Neural progenitor cell (in vitro differentiated cells): ENCODE measurements at regions not wholly inside any gene's neighbourhood (a gene's known extent, or its start where the extent isn't known, plus 50 kb on each side); places are given as distances from the start of the nearest gene placed in this dataset.

Experiments used
- DNase-seq: peaks from one replicate; pipeline ENCODE4 v3.0.0-alpha.2; 2016; ENCODE audit warnings: low spot score
- H2AFZ ChIP-seq: fragments of 200-600 bp; sonication (generic); replicated peaks from 2 replicates; pipeline ENCODE4 v1.6.1; 2016; ENCODE audit warnings: antibody characterized with exemption
- H3F3A ChIP-seq: fragments of 200-600 bp; sonication (generic); 2 replicates; pipeline ENCODE4 v1.6.1; 2016; ENCODE audit warnings: antibody characterized with exemption, low read depth
- H3K27ac ChIP-seq: fragments of 200-600 bp; sonication (generic); 2 replicates; pipeline ENCODE4 v1.5.1; 2016; ENCODE audit warnings: mild to moderate bottlenecking
- H3K27me3 ChIP-seq: fragments of 200-600 bp; sonication (generic); 2 replicates; pipeline ENCODE4 v1.6.1; 2016; ENCODE audit warnings: mild to moderate bottlenecking, moderate library complexity
- H3K36me3 ChIP-seq: fragments of 200-600 bp; sonication (generic); 2 replicates; pipeline ENCODE4 v1.5.1; 2016
- H3K4me1 ChIP-seq: fragments of 200-600 bp; sonication (generic); 2 replicates; pipeline ENCODE4 v1.6.1; 2016; ENCODE audit warnings: mixed run types
- H3K4me2 ChIP-seq: fragments of 200-600 bp; sonication (generic); 2 replicates; pipeline ENCODE4 v1.6.1; 2016
- H3K4me3 ChIP-seq: fragments of 200-600 bp; sonication (generic); 2 replicates; pipeline ENCODE4 v1.5.1; 2016
- H3K79me2 ChIP-seq: fragments of 200-600 bp; sonication (generic); 2 replicates; pipeline ENCODE4 v1.6.1; 2016; ENCODE audit warnings: low read depth
- H3K9ac ChIP-seq: fragments of 200-600 bp; sonication (generic); 2 replicates; pipeline ENCODE4 v1.6.1; 2016
- H3K9me3 ChIP-seq: fragments of 200-600 bp; sonication (generic); 2 replicates; pipeline ENCODE4 v1.5.1; 2016; ENCODE audit warnings: low read depth
- H4K20me1 ChIP-seq: fragments of 200-600 bp; sonication (generic); 2 replicates; pipeline ENCODE4 v1.6.1; 2016; ENCODE audit warnings: low read depth
- H3K27ac Mint-ChIP-seq: 3 replicates; pipeline ENCODE4 v1.8.0; 2021; ENCODE audit warnings: mixed read lengths
- H3K27me3 Mint-ChIP-seq: 2 replicates; pipeline ENCODE4 v1.8.0; 2022; ENCODE audit warnings: low read depth, mild to moderate bottlenecking, inconsistent platforms, moderate library complexity, mixed read lengths; ENCODE audit not compliant: insufficient read depth
- H3K36me3 Mint-ChIP-seq: 3 replicates; pipeline ENCODE4 v1.8.0; 2021; ENCODE audit warnings: mixed read lengths
- H3K4me1 Mint-ChIP-seq: 3 replicates; pipeline ENCODE4 v1.8.0; 2021; ENCODE audit warnings: mixed read lengths
- H3K4me3 Mint-ChIP-seq: 3 replicates; pipeline ENCODE4 v1.8.0; 2021; ENCODE audit warnings: mild to moderate bottlenecking, moderate library complexity, mixed read lengths
- H3K9me3 Mint-ChIP-seq: 3 replicates; pipeline ENCODE4 v1.8.0; 2020; ENCODE audit warnings: mixed read lengths
- EZH2 ChIP-seq: fragments of 200-600 bp; sonication (generic); IDR thresholded peaks from 2 replicates; pipeline ENCODE4 v1.6.1; 2017; ENCODE audit warnings: antibody characterized with exemption, mild to moderate bottlenecking, moderate library complexity
- EZH2phosphoT487 ChIP-seq: fragments of 200-600 bp; sonication (generic); IDR thresholded peaks from 2 replicates; pipeline ENCODE4 v1.6.1; 2017; ENCODE audit warnings: antibody characterized with exemption
- TF ChIP-seq, protein P1 (sequence below): fragments of 200-600 bp; sonication (generic); IDR thresholded peaks from 2 replicates; pipeline ENCODE4 v1.5.1; 2017; ENCODE audit warnings: antibody characterized with exemption, mild to moderate bottlenecking

DNA sequence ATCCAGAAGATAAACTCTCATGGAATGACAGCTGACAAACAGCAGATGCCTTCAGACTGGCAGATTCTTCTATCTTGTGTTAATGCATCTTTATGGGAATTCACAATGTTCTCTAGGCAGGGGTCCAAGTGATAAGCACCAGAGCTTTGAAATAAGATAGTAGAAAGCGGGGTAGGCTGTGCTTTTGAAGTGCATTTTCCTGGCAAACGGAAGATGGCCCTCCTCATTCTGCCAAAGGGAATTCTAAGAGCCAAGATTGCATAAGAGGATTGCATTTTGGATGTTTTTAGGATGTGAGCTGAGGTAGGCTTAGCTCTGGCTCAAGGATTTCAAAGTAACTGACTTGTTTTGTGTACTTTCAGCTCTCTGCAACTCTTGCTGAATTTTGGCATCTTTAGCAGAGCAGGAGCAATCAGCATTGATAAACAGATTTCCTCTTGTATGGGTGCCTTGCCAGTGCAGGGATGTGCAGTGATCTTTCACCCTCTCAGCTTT lies 298.5 kb upstream of the KLF6 start:
- Mint-ChIP-seq H3K27me3 (no peaks in the 10 kb centered on the region), H3K9me3 (peaks cover 5% of the 10 kb centered on the region), H3K4me1 (peaks cover 15% of the 10 kb centered on the region), H3K36me3 (no peaks in the 10 kb centered on the region), H3K27ac (no peak overlapping the region), H3K4me3 (no peak overlapping the region)
- Histone ChIP-seq H3K4me2 (no peak overlapping the region), H3K4me3 (no peak overlapping the region), H3K79me2 (no peaks in the 10 kb centered on the region), H3K9me3 (no peaks in the 10 kb centered on the region), H3K27ac (no peak overlapping the region), H3K36me3 (no peaks in the 10 kb centered on the region), H2AFZ (peak overlapping the region; percentile 1), H3F3A (no peaks in the 10 kb centered on the region), H3K4me1 (peaks cover 10% of the 10 kb centered on the region), H3K27me3 (no peaks in the 10 kb centered on the region), H4K20me1 (no peaks in the 10 kb centered on the region), H3K9ac (no peak overlapping the region)
- no peak for DNase-seq
- TF ChIP-seq EZH2 = no peak
- TF ChIP-seq, protein P1, sequence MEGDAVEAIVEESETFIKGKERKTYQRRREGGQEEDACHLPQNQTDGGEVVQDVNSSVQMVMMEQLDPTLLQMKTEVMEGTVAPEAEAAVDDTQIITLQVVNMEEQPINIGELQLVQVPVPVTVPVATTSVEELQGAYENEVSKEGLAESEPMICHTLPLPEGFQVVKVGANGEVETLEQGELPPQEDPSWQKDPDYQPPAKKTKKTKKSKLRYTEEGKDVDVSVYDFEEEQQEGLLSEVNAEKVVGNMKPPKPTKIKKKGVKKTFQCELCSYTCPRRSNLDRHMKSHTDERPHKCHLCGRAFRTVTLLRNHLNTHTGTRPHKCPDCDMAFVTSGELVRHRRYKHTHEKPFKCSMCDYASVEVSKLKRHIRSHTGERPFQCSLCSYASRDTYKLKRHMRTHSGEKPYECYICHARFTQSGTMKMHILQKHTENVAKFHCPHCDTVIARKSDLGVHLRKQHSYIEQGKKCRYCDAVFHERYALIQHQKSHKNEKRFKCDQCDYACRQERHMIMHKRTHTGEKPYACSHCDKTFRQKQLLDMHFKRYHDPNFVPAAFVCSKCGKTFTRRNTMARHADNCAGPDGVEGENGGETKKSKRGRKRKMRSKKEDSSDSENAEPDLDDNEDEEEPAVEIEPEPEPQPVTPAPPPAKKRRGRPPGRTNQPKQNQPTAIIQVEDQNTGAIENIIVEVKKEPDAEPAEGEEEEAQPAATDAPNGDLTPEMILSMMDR = no peak
- no peak for TF ChIP-seq EZH2phosphoT487

DNA sequence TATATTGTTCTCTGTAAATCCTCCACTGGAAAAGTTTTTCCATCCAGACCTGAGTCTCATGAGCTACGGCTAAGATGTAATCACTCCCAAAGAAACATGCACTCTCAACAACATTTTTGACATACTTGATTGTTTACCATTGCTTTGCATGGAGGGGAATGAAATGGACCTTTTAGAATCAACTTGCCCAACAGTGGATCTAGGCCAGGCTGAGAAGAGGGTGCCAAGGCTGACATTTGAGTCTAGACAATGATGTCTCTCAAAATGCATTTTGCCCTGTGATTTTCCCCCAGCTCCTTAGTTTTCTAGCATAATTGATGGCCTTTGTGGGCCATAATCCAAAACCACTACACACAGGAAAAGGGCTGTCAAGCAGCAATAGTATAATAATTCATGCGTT lies 297.9 kb upstream of the KLF6 start:
- Histone ChIP-seq H3K4me3 (no peak overlapping the region), H3K36me3 (no peaks in the 10 kb centered on the region), H3K9me3 (no peaks in the 10 kb centered on the region), H3F3A (no peaks in the 10 kb centered on the region), H3K9ac (no peak overlapping the region), H4K20me1 (no peaks in the 10 kb centered on the region), H3K4me1 (peaks cover 10% of the 10 kb centered on the region), H3K27ac (no peak overlapping the region), H3K4me2 (no peak overlapping the region), H2AFZ (no peak overlapping the region), H3K27me3 (no peaks in the 10 kb centered on the region), H3K79me2 (no peaks in the 10 kb centered on the region)
- H3K9me3 Mint-ChIP-seq = peaks cover 1% of the 10 kb centered on the region
- no peaks in the 10 kb centered on the region for H3K36me3 Mint-ChIP-seq
- no peaks in the 10 kb centered on the region for H3K27me3 Mint-ChIP-seq
- peaks cover 15% of the 10 kb centered on the region for H3K4me1 Mint-ChIP-seq
- no peak overlapping the region for H3K4me3 Mint-ChIP-seq
- no peak for DNase-seq
- H3K27ac Mint-ChIP-seq = no peak overlapping the region
- TF ChIP-seq EZH2phosphoT487 (no peak), EZH2 (no peak)
- TF ChIP-seq, protein P1 = no peak

DNA sequence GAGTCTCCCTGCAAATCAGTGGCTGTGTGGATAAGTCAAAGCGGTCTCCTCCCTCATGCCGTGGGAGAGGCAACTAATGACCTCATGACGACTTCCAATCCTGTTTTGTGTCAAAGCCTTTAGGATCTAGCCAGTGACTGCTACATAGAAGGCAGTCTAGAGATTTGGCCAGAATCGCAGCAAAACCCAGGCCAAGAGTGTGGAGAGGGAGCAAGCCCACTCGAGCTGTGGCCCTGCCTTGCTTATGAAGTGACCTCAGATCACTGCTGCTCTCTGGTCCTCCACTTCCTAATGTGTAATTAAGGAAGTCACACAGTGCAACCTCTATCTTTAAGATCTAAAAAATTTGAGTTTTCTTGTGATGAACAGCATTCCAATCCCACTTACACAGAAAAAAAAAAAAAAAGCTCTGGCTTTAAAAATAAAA lies 296.7 kb upstream of the KLF6 start:
- no peaks in the 10 kb centered on the region for H3K9me3 ChIP-seq
- H3K36me3 Mint-ChIP-seq = no peaks in the 10 kb centered on the region
- H3K27me3 Mint-ChIP-seq = no peaks in the 10 kb centered on the region
- H3K4me1 ChIP-seq = peaks cover 7% of the 10 kb centered on the region
- no peak overlapping the region for H3K4me3 Mint-ChIP-seq
- H4K20me1 ChIP-seq = no peaks in the 10 kb centered on the region
- H3K27ac Mint-ChIP-seq = no peak overlapping the region
- no peaks in the 10 kb centered on the region for H3F3A ChIP-seq
- no peaks in the 10 kb centered on the region for H3K9me3 Mint-ChIP-seq
- no peak overlapping the region for H3K4me2 ChIP-seq
- H3K27me3 ChIP-seq = no peaks in the 10 kb centered on the region
- no peak overlapping the region for H3K27ac ChIP-seq
- no peak for DNase-seq
- no peaks in the 10 kb centered on the region for H3K79me2 ChIP-seq
- peak overlapping the region; percentile 20 for H2AFZ ChIP-seq
- H3K4me1 Mint-ChIP-seq = peaks cover 14% of the 10 kb centered on the region
- H3K4me3 ChIP-seq = no peak overlapping the region
- no peaks in the 10 kb centered on the region for H3K36me3 ChIP-seq
- H3K9ac ChIP-seq = no peak overlapping the region
- TF ChIP-seq EZH2 (no peak), EZH2phosphoT487 (no peak)
- TF ChIP-seq, protein P1 = no peak
